Ishikawa (cell line): ENCODE measurements at regions not wholly inside any gene's neighbourhood (a gene's known extent, or its start where the extent isn't known, plus 50 kb on each side); places are given as distances from the start of the nearest gene placed in this dataset.

Experiments used
- CEBPB ChIP-seq: IDR thresholded peaks from 2 replicates; pipeline ENCODE4 v1.6.1; 2012
- CREB1 ChIP-seq: IDR thresholded peaks from 2 replicates; pipeline ENCODE4 v1.6.1; 2012; ENCODE audit warnings: low read depth
- EGR1 ChIP-seq: IDR thresholded peaks from 2 replicates; pipeline ENCODE4 v1.6.1; 2012
- EP300 ChIP-seq: IDR thresholded peaks from 2 replicates; pipeline ENCODE4 v1.6.1; 2012; ENCODE audit warnings: borderline replicate concordance
- FOXM1 ChIP-seq: IDR thresholded peaks from 2 replicates; pipeline ENCODE4 v1.6.1; 2012; ENCODE audit warnings: low read depth, borderline replicate concordance
- NFIC ChIP-seq: IDR thresholded peaks from 2 replicates; pipeline ENCODE4 v1.6.1; 2012
- RAD21 ChIP-seq: IDR thresholded peaks from 2 replicates; pipeline ENCODE4 v1.6.1; 2012; ENCODE audit warnings: low read depth
- TAF1 ChIP-seq: IDR thresholded peaks from 2 replicates; pipeline ENCODE4 v1.6.1; 2012; ENCODE audit warnings: low read depth, mild to moderate bottlenecking
- TCF12 ChIP-seq: IDR thresholded peaks from 2 replicates; pipeline ENCODE4 v1.6.1; 2012; ENCODE audit warnings: low read depth
- TEAD4 ChIP-seq: IDR thresholded peaks from 2 replicates; pipeline ENCODE4 v1.6.1; 2012
- YY1 ChIP-seq: IDR thresholded peaks from 2 replicates; pipeline ENCODE4 v1.6.1; 2012; ENCODE audit warnings: low read depth
- ZBTB7A ChIP-seq: IDR thresholded peaks from 2 replicates; pipeline ENCODE4 v1.6.1; 2012; ENCODE audit warnings: low read depth
- TF ChIP-seq, protein P1 (sequence below): IDR thresholded peaks from 2 replicates; pipeline ENCODE4 v1.6.1; 2012; ENCODE audit warnings: low read depth, mild to moderate bottlenecking
- TF ChIP-seq, protein P2 (sequence below): IDR thresholded peaks from 2 replicates; pipeline ENCODE4 v1.6.1; 2012
- TF ChIP-seq, protein P3 (sequence below): IDR thresholded peaks from 2 replicates; pipeline ENCODE4 v1.6.1; 2012

DNA sequence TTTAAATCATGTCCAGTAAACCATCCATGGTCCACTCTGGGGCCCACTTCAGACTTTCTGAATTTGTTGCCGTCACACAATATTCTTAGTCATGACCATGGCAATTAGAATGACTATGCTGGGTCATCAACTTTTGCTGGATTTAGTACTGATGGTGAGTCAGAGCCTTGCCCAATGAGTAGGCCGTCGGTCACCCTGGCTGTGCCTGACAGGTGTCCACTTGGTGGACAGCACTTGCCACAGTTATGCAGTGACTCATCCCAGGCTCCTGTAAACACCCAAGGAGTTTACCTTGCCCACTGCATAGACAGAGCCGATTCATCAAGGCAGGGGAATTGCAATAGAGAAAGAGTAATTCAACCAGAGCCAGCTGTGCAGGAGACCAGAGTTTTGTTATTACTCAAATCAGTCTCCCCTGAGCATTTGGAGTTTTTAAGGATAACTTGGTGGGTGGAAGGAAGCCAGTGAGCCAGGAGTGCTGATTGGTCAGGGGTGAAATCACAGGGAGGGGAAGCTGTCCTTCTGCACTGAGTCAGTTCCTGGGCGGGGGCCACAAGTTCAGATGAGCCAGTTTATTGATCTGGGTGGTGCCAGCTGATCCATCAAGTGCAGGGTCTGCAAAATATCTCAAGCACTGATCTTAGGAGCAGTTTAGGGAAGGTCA, 333.8 kb downstream of the PTPRU start:
- no peak for TF ChIP-seq CEBPB
- TF ChIP-seq FOXM1, result no peak
- no peak for TF ChIP-seq TAF1
- no peak for TF ChIP-seq ZBTB7A
- TF ChIP-seq RAD21, result no peak
- no peak for TF ChIP-seq EGR1
- TF ChIP-seq, protein P1, sequence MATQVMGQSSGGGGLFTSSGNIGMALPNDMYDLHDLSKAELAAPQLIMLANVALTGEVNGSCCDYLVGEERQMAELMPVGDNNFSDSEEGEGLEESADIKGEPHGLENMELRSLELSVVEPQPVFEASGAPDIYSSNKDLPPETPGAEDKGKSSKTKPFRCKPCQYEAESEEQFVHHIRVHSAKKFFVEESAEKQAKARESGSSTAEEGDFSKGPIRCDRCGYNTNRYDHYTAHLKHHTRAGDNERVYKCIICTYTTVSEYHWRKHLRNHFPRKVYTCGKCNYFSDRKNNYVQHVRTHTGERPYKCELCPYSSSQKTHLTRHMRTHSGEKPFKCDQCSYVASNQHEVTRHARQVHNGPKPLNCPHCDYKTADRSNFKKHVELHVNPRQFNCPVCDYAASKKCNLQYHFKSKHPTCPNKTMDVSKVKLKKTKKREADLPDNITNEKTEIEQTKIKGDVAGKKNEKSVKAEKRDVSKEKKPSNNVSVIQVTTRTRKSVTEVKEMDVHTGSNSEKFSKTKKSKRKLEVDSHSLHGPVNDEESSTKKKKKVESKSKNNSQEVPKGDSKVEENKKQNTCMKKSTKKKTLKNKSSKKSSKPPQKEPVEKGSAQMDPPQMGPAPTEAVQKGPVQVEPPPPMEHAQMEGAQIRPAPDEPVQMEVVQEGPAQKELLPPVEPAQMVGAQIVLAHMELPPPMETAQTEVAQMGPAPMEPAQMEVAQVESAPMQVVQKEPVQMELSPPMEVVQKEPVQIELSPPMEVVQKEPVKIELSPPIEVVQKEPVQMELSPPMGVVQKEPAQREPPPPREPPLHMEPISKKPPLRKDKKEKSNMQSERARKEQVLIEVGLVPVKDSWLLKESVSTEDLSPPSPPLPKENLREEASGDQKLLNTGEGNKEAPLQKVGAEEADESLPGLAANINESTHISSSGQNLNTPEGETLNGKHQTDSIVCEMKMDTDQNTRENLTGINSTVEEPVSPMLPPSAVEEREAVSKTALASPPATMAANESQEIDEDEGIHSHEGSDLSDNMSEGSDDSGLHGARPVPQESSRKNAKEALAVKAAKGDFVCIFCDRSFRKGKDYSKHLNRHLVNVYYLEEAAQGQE, result no peak
- TF ChIP-seq, protein P2, sequence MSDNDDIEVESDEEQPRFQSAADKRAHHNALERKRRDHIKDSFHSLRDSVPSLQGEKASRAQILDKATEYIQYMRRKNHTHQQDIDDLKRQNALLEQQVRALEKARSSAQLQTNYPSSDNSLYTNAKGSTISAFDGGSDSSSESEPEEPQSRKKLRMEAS, result no peak
- no peak for TF ChIP-seq TEAD4
- no peak for TF ChIP-seq EP300
- TF ChIP-seq NFIC, result no peak
- no peak for TF ChIP-seq TCF12
- TF ChIP-seq, protein P3, sequence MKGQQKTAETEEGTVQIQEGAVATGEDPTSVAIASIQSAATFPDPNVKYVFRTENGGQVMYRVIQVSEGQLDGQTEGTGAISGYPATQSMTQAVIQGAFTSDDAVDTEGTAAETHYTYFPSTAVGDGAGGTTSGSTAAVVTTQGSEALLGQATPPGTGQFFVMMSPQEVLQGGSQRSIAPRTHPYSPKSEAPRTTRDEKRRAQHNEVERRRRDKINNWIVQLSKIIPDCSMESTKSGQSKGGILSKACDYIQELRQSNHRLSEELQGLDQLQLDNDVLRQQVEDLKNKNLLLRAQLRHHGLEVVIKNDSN, result no peak

DNA sequence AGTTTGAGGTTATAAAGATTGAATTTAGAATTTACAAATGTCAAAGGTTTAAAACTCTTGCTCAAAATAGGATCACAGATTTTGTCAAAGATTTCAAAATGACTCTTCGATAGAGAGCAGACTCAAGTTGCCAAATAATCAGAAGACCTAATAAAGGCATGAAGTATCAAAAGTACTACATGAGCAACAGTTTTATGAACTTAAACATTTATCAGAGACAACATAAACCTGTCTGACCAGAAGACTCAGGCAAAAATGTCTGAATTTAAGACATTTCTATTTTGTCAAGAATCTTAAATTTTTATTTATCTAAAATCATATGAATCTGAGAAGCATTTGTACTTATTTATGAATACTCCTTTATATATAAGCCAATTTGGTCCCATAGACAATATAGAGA, 330.9 kb downstream of the PTPRU start:
- TF ChIP-seq TAF1, result no peak
- TF ChIP-seq TEAD4, result no peak
- TF ChIP-seq, protein P3, result no peak
- no peak for TF ChIP-seq FOXM1
- TF ChIP-seq NFIC, result no peak
- no peak for TF ChIP-seq YY1
- no peak for TF ChIP-seq RAD21

DNA sequence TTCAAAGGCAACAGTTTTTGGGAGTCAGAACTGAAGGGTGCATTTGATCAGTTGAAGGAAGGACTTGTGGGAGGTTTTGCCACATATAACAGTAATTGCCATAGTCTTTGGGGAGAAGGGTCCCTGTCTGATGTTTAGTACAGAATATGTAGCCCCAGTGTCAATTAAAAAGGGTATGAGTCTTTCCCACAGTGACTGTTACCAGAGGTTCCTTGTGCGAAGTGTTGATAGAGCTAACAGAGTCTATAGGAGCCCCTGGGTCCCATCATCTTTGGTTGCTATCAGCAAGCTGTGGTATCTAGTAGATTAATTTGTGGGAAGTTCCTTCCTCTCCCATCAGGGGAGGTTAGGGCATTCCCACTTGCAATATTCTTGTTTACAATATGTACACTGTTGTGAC, 329.2 kb downstream of the PTPRU start:
- TF ChIP-seq TEAD4 (no peak), EP300 (no peak), TCF12 (no peak)

DNA sequence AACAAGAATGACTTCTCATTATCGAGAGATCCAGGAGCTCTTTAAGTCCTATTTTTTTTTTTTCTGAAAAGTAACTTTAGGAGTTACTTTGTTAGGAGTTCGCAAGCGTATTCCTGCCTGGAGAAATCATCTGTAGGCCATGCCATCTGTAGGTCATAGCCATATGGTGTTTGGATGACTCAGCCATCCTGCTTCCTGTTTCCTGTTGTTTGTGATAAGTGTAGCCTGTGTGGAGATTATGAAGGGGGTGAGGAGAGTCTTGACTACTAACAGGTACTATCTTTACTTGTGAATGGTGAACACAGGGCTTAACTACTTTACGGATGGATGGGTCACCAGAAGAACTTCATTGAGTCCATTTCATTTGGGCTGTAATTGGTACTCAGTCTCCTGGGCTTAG, 327.2 kb downstream of the PTPRU start:
- TF ChIP-seq RAD21 (no peak), TCF12 (no peak), EGR1 (no peak), FOXM1 (no peak), CEBPB (no peak), CREB1 (no peak), TEAD4 (no peak), YY1 (no peak), NFIC (no peak), TAF1 (no peak), ZBTB7A (no peak), EP300 (no peak)
- TF ChIP-seq, protein P3, result no peak
- TF ChIP-seq, protein P2, result no peak
- TF ChIP-seq, protein P1, result no peak

DNA sequence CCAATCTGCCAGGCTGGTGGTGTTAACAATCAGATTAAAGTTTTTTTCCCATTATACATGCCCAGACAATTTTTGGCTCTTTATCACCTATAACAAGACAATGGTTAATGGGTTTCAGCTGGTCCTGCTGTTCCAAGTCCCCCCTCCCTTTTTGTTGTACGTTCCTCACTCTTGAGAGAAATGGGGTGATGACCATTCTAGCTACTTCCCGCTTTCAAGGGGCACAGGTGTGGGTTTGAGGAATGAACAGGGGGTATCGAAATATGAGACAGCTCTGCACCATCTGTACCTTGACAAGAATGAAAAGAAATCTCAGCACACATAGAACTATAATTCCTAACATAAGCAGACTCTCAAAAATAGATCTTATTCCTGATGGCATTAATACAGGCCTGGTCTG, 326.8 kb downstream of the PTPRU start:
- TF ChIP-seq FOXM1, result no peak
- TF ChIP-seq, protein P2, result no peak
- no peak for TF ChIP-seq RAD21
- TF ChIP-seq EGR1, result no peak
- no peak for TF ChIP-seq CREB1
- TF ChIP-seq, protein P3, result no peak
- TF ChIP-seq TCF12, result no peak
- TF ChIP-seq TAF1, result no peak
- TF ChIP-seq, protein P1, result no peak
- no peak for TF ChIP-seq NFIC
- TF ChIP-seq CEBPB, result no peak
- TF ChIP-seq ZBTB7A, result no peak
- TF ChIP-seq TEAD4, result no peak
- no peak for TF ChIP-seq EP300
- TF ChIP-seq YY1, result no peak
